ENCODE measurements at regions not wholly inside any gene's neighbourhood (a gene's known extent, or its start where the extent isn't known, plus 50 kb on each side); places are given as distances from the start of the nearest gene placed in this dataset.

- H3K4me3 ChIP-seq (ENCODE audit: low read depth in 1 of 2, low read length in 1 of 2): no peak overlapping the region
- H3K36me3 ChIP-seq: no peaks in the 10 kb centered on the region
- no peak overlapping the region for H3K27ac ChIP-seq
- H3K9me3 ChIP-seq: no peaks in the 10 kb centered on the region
- H3K27me3 ChIP-seq: no peaks in the 10 kb centered on the region
- TF ChIP-seq, protein P1, sequence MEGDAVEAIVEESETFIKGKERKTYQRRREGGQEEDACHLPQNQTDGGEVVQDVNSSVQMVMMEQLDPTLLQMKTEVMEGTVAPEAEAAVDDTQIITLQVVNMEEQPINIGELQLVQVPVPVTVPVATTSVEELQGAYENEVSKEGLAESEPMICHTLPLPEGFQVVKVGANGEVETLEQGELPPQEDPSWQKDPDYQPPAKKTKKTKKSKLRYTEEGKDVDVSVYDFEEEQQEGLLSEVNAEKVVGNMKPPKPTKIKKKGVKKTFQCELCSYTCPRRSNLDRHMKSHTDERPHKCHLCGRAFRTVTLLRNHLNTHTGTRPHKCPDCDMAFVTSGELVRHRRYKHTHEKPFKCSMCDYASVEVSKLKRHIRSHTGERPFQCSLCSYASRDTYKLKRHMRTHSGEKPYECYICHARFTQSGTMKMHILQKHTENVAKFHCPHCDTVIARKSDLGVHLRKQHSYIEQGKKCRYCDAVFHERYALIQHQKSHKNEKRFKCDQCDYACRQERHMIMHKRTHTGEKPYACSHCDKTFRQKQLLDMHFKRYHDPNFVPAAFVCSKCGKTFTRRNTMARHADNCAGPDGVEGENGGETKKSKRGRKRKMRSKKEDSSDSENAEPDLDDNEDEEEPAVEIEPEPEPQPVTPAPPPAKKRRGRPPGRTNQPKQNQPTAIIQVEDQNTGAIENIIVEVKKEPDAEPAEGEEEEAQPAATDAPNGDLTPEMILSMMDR (IDR thresholded peaks at IDR 0.05): no peak
- H3K4me1 ChIP-seq (ENCODE audit: control insufficient read depth in 1 of 2, insufficient read depth in 1 of 2, low read depth in 1 of 2, low read length in 1 of 2): no peaks in the 10 kb centered on the region
These were observed 57.0 kb upstream of the MAP9 start for GRCh38 chr4:155433636-155434360.

GRCh38 chr4:155430895-155431795 is 54.4 kb upstream of the MAP9 start:
- Histone ChIP-seq H3K36me3 (no peaks in the 10 kb centered on the region), H3K27ac (no peak overlapping the region), H3K9me3 (no peaks in the 10 kb centered on the region), H3K4me1 (ENCODE audit: control insufficient read depth in 1 of 2, insufficient read depth in 1 of 2, low read depth in 1 of 2, low read length in 1 of 2) (no peaks in the 10 kb centered on the region), H3K4me3 (ENCODE audit: low read depth in 1 of 2, low read length in 1 of 2) (no peak overlapping the region), H3K27me3 (no peaks in the 10 kb centered on the region)
- TF ChIP-seq, protein P1 (IDR thresholded peaks at IDR 0.05): no peak

GRCh38 chr4:155428128-155428527 is 51.4 kb upstream of the MAP9 start:
- H3K4me3 ChIP-seq (ENCODE audit: low read depth in 1 of 2, low read length in 1 of 2): no peak overlapping the region
- no peaks in the 10 kb centered on the region for H3K9me3 ChIP-seq
- no peaks in the 10 kb centered on the region for H3K27me3 ChIP-seq
- TF ChIP-seq, protein P1 (IDR thresholded peaks at IDR 0.05): no peak
- H3K36me3 ChIP-seq: no peaks in the 10 kb centered on the region
- H3K27ac ChIP-seq: no peak overlapping the region
- H3K4me1 ChIP-seq (ENCODE audit: control insufficient read depth in 1 of 2, insufficient read depth in 1 of 2, low read depth in 1 of 2, low read length in 1 of 2): no peaks in the 10 kb centered on the region

DNA sequence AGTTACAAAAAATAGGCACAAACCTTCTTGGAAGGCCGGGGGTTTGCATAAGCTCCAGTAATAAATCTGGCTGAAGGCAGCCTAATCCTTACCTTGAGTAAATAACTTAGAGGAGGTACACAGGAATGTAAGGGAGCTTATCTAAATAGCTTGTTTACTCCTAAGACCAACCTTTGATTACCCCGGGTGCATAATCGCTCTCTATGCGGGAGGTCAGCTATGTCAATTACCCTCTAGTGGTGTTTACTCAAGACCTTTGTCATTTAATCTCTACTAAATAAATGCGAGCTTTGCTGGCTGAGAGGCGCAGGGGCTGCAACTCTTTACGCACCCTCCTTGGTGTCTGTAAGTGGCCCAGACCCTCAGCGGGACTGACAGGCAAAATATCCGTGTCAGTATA is 50.2 kb upstream of the MAP9 start:
- TF ChIP-seq, protein P1 (IDR thresholded peaks at IDR 0.05): no peak
- no peak overlapping the region for H3K27ac ChIP-seq
- no peaks in the 10 kb centered on the region for H3K36me3 ChIP-seq

More for the DNA sequence above, 50.2 kb upstream of the MAP9 start:
- Histone ChIP-seq H3K27me3 (no peaks in the 10 kb centered on the region), H3K9me3 (no peaks in the 10 kb centered on the region), H3K4me1 (ENCODE audit: control insufficient read depth in 1 of 2, insufficient read depth in 1 of 2, low read depth in 1 of 2, low read length in 1 of 2) (no peaks in the 10 kb centered on the region), H3K4me3 (ENCODE audit: low read depth in 1 of 2, low read length in 1 of 2) (no peak overlapping the region)
